Naive thymus-derived CD4-positive, alpha-beta T cell (primary cell): ENCODE measurements at regions not wholly inside any gene's neighbourhood (a gene's known extent, or its start where the extent isn't known, plus 50 kb on each side); places are given as distances from the start of the nearest gene placed in this dataset.

Source experiments
- ATAC-seq: fragments of 150-1000 bp; cut with Tn5 transposase; 2 replicates; pipeline ENCODE4 v1.10.0; 2021; ENCODE audit warnings: mild to moderate bottlenecking, moderate library complexity
- CTCF ChIA-PET: fragments of 350-600 bp; sonication (Branson Sonifier 250); formaldehyde crosslinking; loops from one replicate; lab custom pipeline; 2021; ENCODE audit warnings: antibody characterized with exemption; lab: Charles Lee
- POLR2A ChIA-PET: fragments of 350-600 bp; sonication (Branson Sonifier 250); formaldehyde crosslinking; loops from one replicate; lab custom pipeline; 2021; ENCODE audit warnings: antibody characterized with exemption, inconsistent platforms; lab: Charles Lee
- DNase-seq, 9 donors: peaks; one replicate each; pipeline versions ENCODE4 v3.0.0 to v3.0.0-alpha.2; 2020 to 2022; ENCODE audit warnings: mixed read lengths in 1 of 9
- H3K27ac ChIP-seq: one replicate; pipeline ENCODE4 v1.7.0; 2013; ENCODE audit warnings: mild to moderate bottlenecking, low read depth, low read length, moderate library complexity
- H3K27me3 ChIP-seq, 2 donors: one replicate each; pipeline ENCODE4 v1.7.0; 2013; ENCODE audit warnings: low read length in 2 of 2, mild to moderate bottlenecking in 2 of 2, moderate library complexity in 2 of 2; ENCODE audit not compliant: control insufficient read depth in 2 of 2, insufficient read depth in 2 of 2
- H3K36me3 ChIP-seq, 3 experiments: 1 replicate in 2 of 3; 2 replicates in 1 of 3; pipeline ENCODE4 v1.7.0; 2013; ENCODE audit warnings: low read length in 3 of 3, mild to moderate bottlenecking in 3 of 3, moderate library complexity in 1 of 3; ENCODE audit not compliant: insufficient read depth in 3 of 3, control insufficient read depth in 2 of 3
- H3K4me1 ChIP-seq, 2 donors: one replicate each; pipeline ENCODE4 v1.7.0; 2013; ENCODE audit warnings: low read length in 2 of 2, mild to moderate bottlenecking in 2 of 2, moderate library complexity in 1 of 2; ENCODE audit not compliant: control insufficient read depth in 2 of 2, insufficient read depth in 2 of 2
- H3K4me3 ChIP-seq: 2 replicates; pipeline ENCODE4 v1.7.0; 2013; ENCODE audit warnings: mild to moderate bottlenecking, low read length
- H3K9me3 ChIP-seq, 3 experiments: 1 replicate in 2 of 3; 2 replicates in 1 of 3; pipeline ENCODE4 v1.7.0; 2013; ENCODE audit warnings: low read length in 3 of 3; ENCODE audit not compliant: control insufficient read depth in 2 of 3
- H3K27ac Mint-ChIP-seq, 9 donors: one replicate each; pipeline ENCODE4 v1.8.0; 2020 to 2022; ENCODE audit warnings: mixed read lengths in 9 of 9, mild to moderate bottlenecking in 8 of 9, moderate library complexity in 5 of 9, inconsistent platforms in 2 of 9
- H3K27me3 Mint-ChIP-seq, 5 donors: one replicate each; pipeline ENCODE4 v1.8.0; 2021 to 2022; ENCODE audit warnings: mixed read lengths in 5 of 5, mild to moderate bottlenecking in 1 of 5
- H3K36me3 Mint-ChIP-seq, 5 donors: one replicate each; pipeline ENCODE4 v1.8.0; 2020 to 2022; ENCODE audit warnings: mixed read lengths in 5 of 5, mild to moderate bottlenecking in 3 of 5, inconsistent platforms in 1 of 5
- H3K4me1 Mint-ChIP-seq, 7 donors: one replicate each; pipeline ENCODE4 v1.8.0; 2020 to 2022; ENCODE audit warnings: mixed read lengths in 7 of 7, mild to moderate bottlenecking in 3 of 7, inconsistent platforms in 1 of 7
- H3K4me3 Mint-ChIP-seq, 10 donors: one replicate each; pipeline ENCODE4 v1.8.0; 2020 to 2022; ENCODE audit warnings: mild to moderate bottlenecking in 10 of 10, mixed read lengths in 10 of 10, moderate library complexity in 6 of 10, inconsistent platforms in 2 of 10
- H3K9me3 Mint-ChIP-seq, 11 donors: one replicate each; pipeline ENCODE4 v1.8.0; 2020 to 2022; ENCODE audit warnings: mixed read lengths in 11 of 11, mild to moderate bottlenecking in 4 of 11, inconsistent platforms in 1 of 11, moderate library complexity in 1 of 11
- intact Hi-C, 2 donors: fragments of 100-400 bp; cut with micrococcal nuclease; formaldehyde crosslinking; loops; one replicate each; pipeline ENCODE4 v1.15.1; 2023

DNA sequence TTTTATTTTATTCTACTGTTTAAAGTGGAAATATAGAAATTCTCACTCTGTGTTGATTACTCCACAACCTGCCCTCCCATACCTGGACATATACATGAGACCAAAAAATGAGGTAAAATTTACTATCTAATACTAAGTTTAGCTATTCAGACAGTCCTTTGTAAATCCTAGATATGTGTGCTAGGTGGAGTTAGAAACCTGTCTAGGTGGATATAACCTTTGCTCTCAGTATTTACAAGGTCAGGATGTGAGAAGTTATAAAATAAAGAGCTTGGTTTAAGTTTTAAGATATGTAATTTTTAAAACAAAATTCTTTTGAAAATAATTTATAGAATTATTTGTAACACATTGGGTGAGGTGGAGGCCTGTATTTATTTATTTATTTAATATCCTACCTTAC, 221.5 kb downstream of the PCDH7 start:
- no peaks in the 10 kb centered on the region for H3K36me3 ChIP-seq
- Mint-ChIP-seq H3K4me1 (no peaks in the 10 kb centered on the region), H3K36me3 (no peaks in the 10 kb centered on the region), H3K9me3 (peaks cover 0 to 12% (median 0%) of the 10 kb centered on the region in 11 donors), H3K27me3 (no peaks in the 10 kb centered on the region), H3K27ac (no peak overlapping the region), H3K4me3 (no peak overlapping the region)
- H3K4me1 ChIP-seq = no peaks in the 10 kb centered on the region
- H3K4me3 ChIP-seq = no peak overlapping the region
- H3K27ac ChIP-seq = no peak overlapping the region
- intact Hi-C loops = no loop called here
- no peaks in the 10 kb centered on the region for H3K27me3 ChIP-seq
- CTCF ChIA-PET = no interaction called here
- DNase-seq (no peak), ATAC-seq (no peak)
- POLR2A ChIA-PET = no interaction called here
- no peaks in the 10 kb centered on the region for H3K9me3 ChIP-seq

DNA sequence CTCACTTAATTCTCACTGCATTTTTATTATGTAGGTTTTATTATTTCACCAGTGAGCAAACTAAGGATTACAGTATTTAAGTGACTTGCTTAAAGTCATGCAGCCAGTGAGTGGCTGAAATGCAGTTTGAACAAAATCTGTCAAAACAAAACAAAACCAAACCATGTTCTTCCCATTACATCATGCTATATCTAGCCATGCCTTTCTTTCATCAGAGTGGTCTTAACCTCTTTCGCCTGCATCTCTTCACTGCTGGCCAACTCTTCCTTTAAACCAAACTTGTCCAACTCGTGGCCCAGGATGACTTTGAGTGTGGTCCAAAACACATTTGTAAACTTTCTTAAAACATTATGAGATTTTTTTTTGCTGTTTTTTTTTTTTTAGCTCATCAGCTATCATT, 223.2 kb downstream of the PCDH7 start:
- CTCF ChIA-PET = no interaction called here
- H3K4me1 ChIP-seq = no peaks in the 10 kb centered on the region

DNA sequence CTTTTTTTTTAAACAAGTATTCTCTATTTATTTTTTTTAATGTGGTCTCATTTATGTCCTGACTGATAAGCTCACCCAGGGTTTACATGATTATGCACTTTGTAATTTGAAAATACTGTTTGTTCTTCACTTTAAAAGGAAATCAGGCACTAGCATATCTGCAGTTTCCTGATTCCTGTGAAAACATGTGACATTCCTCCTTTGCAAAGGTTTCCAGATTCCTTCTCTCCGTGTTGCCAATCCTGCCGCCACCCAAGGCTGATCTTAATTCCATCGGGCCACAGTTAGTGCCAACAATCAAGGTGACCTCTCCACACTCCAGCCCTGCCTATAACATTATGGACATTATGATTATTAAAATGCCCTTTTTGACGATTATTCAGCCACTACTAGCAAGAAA, 225.4 kb downstream of the PCDH7 start:
- H3K27me3 Mint-ChIP-seq = no peaks in the 10 kb centered on the region

More for the DNA sequence above, 223.2 kb downstream of the PCDH7 start:
- no peak overlapping the region for H3K4me3 ChIP-seq
- Mint-ChIP-seq H3K36me3 (no peaks in the 10 kb centered on the region), H3K4me3 (no peak overlapping the region), H3K27ac (no peak overlapping the region), H3K4me1 (no peaks in the 10 kb centered on the region), H3K9me3 (peaks cover 0 to 21% (median 0%) of the 10 kb centered on the region in 11 donors), H3K27me3 (no peaks in the 10 kb centered on the region)
- POLR2A ChIA-PET = no interaction called here
- no peak overlapping the region for H3K27ac ChIP-seq
- no peak for ATAC-seq
- intact Hi-C loops = no loop called here
- DNase-seq = no peak
- no peaks in the 10 kb centered on the region for H3K36me3 ChIP-seq
- no peaks in the 10 kb centered on the region for H3K9me3 ChIP-seq
- no peaks in the 10 kb centered on the region for H3K27me3 ChIP-seq

DNA sequence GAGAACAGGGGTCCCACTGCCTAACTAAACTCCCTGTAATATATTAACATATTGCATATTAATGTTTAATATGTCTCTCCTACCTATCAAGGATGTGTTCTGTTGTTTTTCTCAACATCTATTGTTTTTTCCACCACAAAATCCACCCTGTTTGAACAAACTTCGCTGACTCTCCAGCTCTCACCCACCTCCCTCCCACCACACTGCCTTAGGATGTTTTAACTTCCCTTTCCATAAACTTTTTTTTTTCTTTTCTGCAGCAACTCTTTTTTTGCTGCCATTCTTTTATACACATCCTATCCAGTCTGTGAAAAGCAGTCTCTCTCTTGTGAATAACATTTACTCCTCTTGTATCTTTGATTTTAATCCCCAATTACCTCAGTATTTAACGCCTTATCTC, 226.1 kb downstream of the PCDH7 start:
- no peaks in the 10 kb centered on the region for H3K4me1 ChIP-seq
- CTCF ChIA-PET = no interaction called here
- H3K36me3 ChIP-seq = no peaks in the 10 kb centered on the region
- Mint-ChIP-seq H3K4me3 (no peak overlapping the region), H3K9me3 (peaks cover 0 to 16% (median 0%) of the 10 kb centered on the region in 11 donors), H3K27me3 (no peaks in the 10 kb centered on the region), H3K4me1 (no peaks in the 10 kb centered on the region), H3K27ac (no peak overlapping the region), H3K36me3 (no peaks in the 10 kb centered on the region)
- intact Hi-C loops = no loop called here
- H3K27ac ChIP-seq = no peak overlapping the region
- ATAC-seq = no peak
- POLR2A ChIA-PET = no interaction called here
- H3K4me3 ChIP-seq = no peak overlapping the region
- no peaks in the 10 kb centered on the region for H3K27me3 ChIP-seq
- DNase-seq = no peak
- H3K9me3 ChIP-seq = no peaks in the 10 kb centered on the region

More for the DNA sequence above, 225.4 kb downstream of the PCDH7 start:
- Histone ChIP-seq H3K4me3 (no peak overlapping the region), H3K36me3 (no peaks in the 10 kb centered on the region), H3K27ac (no peak overlapping the region), H3K4me1 (no peaks in the 10 kb centered on the region), H3K9me3 (no peaks in the 10 kb centered on the region), H3K27me3 (no peaks in the 10 kb centered on the region)
- POLR2A ChIA-PET = no interaction called here
- H3K36me3 Mint-ChIP-seq = no peaks in the 10 kb centered on the region
- CTCF ChIA-PET = interaction anchor here (0.7 kb wide), 1 partner anchor 101 kb away, joined by 3 read pairs; no protein-coding TSS in a partner anchor
- DNase-seq = no peak
- no peak overlapping the region for H3K4me3 Mint-ChIP-seq
- no peak for ATAC-seq
- intact Hi-C loops = no loop called here
- no peak overlapping the region for H3K27ac Mint-ChIP-seq
- H3K4me1 Mint-ChIP-seq = no peaks in the 10 kb centered on the region
- peaks cover 0 to 16% (median 0%) of the 10 kb centered on the region in 11 donors for H3K9me3 Mint-ChIP-seq

DNA sequence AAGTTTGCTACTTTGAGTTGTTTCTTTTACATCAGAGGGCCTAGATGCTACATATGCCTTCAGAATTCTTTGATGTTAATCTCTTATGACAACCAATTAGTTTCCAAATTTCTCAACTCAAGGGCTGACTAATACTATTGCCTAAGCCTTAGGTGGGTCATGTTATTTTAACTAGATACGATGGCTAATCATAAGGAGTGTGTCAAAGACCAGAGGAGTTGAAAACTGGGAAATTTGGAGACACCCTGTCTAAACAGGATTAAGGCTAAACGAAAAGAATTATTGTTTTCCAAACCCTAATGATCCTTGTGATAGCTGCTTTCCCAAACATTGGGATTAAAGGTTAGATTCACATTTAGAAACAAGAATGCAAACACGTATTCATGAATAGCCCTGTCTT, 228.5 kb downstream of the PCDH7 start:
- ChIA-PET CTCF (no interaction called here), POLR2A (no interaction called here)
- no peak overlapping the region for H3K27ac Mint-ChIP-seq
- H3K27me3 Mint-ChIP-seq = no peaks in the 10 kb centered on the region
- ATAC-seq = no peak
- no peak for DNase-seq
- no peaks in the 10 kb centered on the region for H3K36me3 ChIP-seq
- no peaks in the 10 kb centered on the region for H3K36me3 Mint-ChIP-seq
- no peaks in the 10 kb centered on the region for H3K9me3 ChIP-seq
- no peak overlapping the region for H3K4me3 ChIP-seq
- H3K4me1 Mint-ChIP-seq = no peaks in the 10 kb centered on the region
- H3K27ac ChIP-seq = no peak overlapping the region
- intact Hi-C loops = no loop called here
- no peaks in the 10 kb centered on the region for H3K4me1 ChIP-seq
- no peak overlapping the region for H3K4me3 Mint-ChIP-seq
- H3K9me3 Mint-ChIP-seq = peaks cover 0 to 14% (median 3%) of the 10 kb centered on the region in 11 donors
- no peaks in the 10 kb centered on the region for H3K27me3 ChIP-seq

DNA sequence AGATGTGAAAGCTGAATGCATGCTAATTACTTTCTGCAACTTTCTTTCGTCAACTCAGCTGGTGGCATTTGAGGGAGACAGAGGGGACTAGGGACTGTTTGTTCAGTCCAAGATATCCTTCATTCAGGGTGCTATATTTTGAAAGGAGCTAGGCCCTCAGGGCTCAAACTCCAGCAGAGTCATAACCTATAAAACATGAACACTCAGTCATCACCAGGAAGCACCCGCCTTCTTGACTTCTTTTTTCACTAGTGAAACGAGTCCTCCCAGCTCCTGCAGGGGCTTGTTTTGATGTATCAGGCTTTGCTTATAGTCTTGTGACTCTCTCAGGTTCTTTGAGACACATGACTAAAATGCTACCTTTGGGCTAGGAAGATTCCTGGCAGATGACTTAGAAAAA, 230.6 kb downstream of the PCDH7 start:
- Mint-ChIP-seq H3K27me3 (no peaks in the 10 kb centered on the region), H3K9me3 (peaks cover 0 to 10% (median 3%) of the 10 kb centered on the region in 11 donors), H3K27ac (no peak overlapping the region), H3K4me1 (no peaks in the 10 kb centered on the region), H3K4me3 (no peak overlapping the region), H3K36me3 (no peaks in the 10 kb centered on the region)
- ATAC-seq (no peak), DNase-seq (no peak)
- ChIA-PET CTCF (no interaction called here), POLR2A (no interaction called here)
- Histone ChIP-seq H3K36me3 (no peaks in the 10 kb centered on the region), H3K9me3 (no peaks in the 10 kb centered on the region), H3K27me3 (no peaks in the 10 kb centered on the region), H3K27ac (no peak overlapping the region), H3K4me3 (no peak overlapping the region), H3K4me1 (no peaks in the 10 kb centered on the region)
- intact Hi-C loops = no loop called here

DNA sequence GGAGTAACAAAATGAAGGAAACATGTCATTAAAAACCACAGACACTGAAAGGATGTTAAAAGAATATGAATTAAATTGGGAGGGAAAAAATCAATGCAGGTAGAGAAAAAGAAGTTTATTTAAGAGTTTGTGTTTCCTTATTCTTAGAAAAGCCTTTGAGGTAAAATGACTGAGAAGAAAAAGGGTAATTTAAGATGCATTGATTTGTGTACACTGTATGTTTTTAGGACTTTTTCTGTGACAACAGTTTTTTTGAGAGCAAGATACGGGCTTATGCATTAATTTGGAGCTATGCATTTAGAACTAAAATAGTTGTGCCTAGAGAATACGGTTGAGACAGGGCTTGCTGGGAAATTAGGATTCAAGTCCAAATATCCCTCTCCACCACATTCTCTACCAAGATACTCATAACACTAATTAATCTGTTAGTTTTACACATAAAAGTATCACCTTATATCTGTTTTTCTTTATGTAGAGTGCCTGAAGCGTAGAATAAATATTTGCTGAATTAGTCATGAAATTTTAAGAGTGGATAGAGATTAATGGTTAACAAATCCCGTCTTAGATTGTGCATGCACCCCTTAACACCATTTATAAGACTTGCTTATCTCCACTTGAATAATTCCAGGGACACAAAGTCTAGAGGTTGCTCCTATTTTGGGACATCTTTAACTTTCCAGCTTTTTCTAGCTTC, 232.5 kb downstream of the PCDH7 start:
- peaks cover 0 to 4% (median 2%) of the 10 kb centered on the region in 11 donors for H3K9me3 Mint-ChIP-seq
- intact Hi-C loops = no loop called here
- no peaks in the 10 kb centered on the region for H3K4me1 Mint-ChIP-seq
- no peak overlapping the region for H3K4me3 Mint-ChIP-seq
- no peaks in the 10 kb centered on the region for H3K27me3 Mint-ChIP-seq
- H3K36me3 Mint-ChIP-seq = no peaks in the 10 kb centered on the region
- no peak overlapping the region for H3K27ac Mint-ChIP-seq
- CTCF ChIA-PET = no interaction called here
- Histone ChIP-seq H3K4me1 (no peaks in the 10 kb centered on the region), H3K27me3 (no peaks in the 10 kb centered on the region), H3K36me3 (no peaks in the 10 kb centered on the region), H3K9me3 (no peaks in the 10 kb centered on the region), H3K27ac (no peak overlapping the region), H3K4me3 (no peak overlapping the region)
- ATAC-seq = no peak
- DNase-seq = no peak
- POLR2A ChIA-PET = no interaction called here
